UCSD-AML1 (cell line): ENCODE measurements at regions not wholly inside any gene's neighbourhood (a gene's known extent, or its start where the extent isn't known, plus 50 kb on each side); places are given as distances from the start of the nearest gene placed in this dataset.
"Not testable (repeated sequence)": the region's sequence is repeated elsewhere in the genome, so short reads cannot be mapped to it uniquely, and the experiment has no call there.

Source experiments
- DNase-seq: peaks from one replicate; lab custom pipeline; 2025; ENCODE audit not compliant: unreplicated experiment; lab: John Stamatoyannopoulos, UW

DNA sequence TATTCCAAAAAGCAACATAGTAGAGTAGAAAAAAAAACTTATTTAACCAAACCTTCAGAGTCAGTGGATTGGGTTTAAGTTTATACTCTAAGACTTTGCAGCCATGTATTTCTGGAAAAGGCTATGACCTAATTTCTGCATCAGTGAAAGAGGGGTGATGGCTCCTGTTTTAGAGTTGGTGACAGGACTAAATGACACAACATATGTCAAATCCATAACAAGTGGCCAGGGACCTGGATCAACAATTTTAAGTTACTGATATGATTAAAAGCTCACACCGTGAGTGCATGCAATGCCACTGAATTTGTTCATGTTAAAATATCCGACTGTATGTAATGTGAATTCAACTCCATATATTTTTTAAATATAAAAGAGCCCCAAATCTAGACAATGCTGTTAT lies 390.6 kb downstream of the TNS3 start:
- DNase-seq: no peak

- no peak for DNase-seq
Measured at GRCh38 chr7:47190462-47190861, 391.4 kb downstream of the TNS3 start.

DNA sequence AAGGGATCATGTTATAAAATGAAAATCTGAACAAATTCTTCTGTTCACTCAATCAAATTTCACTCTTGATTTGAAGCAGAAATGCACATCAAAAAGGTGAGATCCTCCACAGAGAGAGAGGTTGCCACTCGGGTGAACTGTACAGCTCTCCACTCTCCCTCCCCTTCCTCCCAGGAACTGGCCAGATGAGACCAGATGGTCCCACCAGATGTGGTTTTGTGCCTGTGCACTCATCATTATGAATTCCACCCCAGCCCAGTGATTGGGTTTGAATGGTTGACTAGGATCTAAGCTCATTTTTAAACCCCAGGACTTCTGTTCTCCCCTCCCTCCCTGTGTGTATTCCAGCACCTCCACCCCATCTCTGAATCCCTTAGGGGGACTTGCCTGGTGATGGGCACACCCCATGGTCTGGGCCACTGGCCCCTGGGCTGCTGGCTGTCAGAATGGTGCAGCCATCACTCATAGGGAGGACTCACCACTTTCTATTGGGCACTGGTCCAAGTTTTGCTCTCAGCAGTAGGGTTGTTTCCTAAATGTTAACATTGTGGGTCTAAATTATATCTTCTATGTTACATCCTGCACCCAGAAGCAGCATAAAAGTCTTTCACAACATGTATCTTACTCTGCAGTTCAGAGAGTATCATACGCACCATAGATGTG lies 393.1 kb downstream of the TNS3 start:
- no peak for DNase-seq

DNA sequence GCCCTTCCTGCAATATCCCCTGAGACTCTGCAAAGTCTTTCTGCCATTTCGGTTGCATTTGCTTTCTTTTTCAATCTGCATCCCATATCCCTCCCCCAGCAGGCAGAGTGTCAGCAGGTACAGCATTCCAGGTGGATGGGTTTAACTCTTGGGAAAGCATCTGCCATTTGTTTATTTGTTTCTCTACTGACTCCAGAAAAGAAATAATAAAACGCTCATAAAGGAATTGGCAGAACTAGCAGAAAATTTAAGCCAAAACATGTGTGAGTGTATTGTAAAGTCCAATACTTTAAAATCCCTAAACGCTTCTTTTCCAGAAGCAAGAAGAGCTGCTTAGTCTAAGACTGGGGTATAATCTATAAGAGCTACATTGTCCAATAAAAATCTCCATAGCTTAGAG lies 393.8 kb downstream of the TNS3 start:
- DNase-seq: no peak

DNA sequence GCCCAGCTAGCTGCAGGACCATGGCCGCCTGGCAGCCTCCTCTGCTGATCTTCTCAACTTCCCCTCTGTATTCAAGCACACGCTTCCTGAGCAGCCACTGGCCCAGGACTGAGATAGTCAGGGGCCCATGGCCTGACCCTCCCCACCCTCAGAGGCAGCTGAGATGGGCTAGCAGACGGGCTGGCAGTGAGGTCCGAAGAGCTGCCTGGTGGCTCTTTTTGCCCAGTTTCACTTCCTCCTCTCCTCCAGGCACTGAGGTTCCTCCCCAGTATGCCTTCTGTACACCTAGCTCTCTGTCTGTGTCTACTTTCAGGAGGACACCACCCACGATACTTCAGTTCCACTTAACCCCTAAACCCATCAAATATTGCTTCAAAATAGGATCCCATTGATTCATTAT lies 395.6 kb downstream of the TNS3 start:
- DNase-seq: peak; percentile 9

- DNase-seq: no peak
Measured at GRCh38 chr7:47185839-47186238, 396.1 kb downstream of the TNS3 start.

DNA sequence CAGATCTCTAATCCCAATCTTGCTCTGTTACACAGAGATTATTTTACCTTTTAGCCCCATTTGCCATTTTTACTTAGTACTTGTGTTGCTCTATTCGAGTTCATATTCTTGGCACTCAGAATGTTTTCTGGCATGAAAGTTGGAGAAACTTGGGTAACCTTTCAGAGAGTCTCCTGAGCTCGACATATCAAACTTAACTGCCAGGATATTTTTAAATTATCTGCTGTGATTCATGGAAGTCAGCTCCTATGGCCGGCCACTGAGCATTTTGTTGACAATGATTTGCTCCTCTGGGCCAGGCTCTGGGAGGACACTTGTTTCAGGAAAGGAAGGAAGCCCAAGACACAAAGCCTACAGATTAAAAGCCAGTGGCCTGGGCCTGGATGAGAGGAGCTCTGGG lies 396.7 kb downstream of the TNS3 start:
- no peak for DNase-seq

- DNase-seq: no peak
Measured at GRCh38 chr7:47183862-47184590, 397.9 kb downstream of the TNS3 start.

- no peak for DNase-seq
Measured at GRCh38 chr7:47181746-47182361, 400.1 kb downstream of the TNS3 start.

DNA sequence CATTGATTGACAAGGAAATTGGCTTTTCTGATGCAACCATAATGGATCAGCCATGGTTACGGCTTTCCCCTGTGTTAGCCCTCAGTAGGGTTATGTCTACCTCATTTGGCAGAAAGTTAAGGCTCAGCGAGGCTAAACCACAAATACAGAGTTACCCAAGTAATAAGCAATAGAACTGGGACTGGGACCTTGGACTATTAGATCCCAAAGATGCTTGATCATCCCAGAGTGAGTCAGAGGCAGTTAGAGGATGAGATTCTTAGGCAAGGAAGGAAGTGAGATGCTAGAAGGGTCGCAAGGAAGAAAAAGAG lies 401.4 kb downstream of the TNS3 start:
- DNase-seq: no peak

- DNase-seq: peak; percentile 8
Measured at GRCh38 chr7:47179812-47180515, 401.9 kb downstream of the TNS3 start.

DNA sequence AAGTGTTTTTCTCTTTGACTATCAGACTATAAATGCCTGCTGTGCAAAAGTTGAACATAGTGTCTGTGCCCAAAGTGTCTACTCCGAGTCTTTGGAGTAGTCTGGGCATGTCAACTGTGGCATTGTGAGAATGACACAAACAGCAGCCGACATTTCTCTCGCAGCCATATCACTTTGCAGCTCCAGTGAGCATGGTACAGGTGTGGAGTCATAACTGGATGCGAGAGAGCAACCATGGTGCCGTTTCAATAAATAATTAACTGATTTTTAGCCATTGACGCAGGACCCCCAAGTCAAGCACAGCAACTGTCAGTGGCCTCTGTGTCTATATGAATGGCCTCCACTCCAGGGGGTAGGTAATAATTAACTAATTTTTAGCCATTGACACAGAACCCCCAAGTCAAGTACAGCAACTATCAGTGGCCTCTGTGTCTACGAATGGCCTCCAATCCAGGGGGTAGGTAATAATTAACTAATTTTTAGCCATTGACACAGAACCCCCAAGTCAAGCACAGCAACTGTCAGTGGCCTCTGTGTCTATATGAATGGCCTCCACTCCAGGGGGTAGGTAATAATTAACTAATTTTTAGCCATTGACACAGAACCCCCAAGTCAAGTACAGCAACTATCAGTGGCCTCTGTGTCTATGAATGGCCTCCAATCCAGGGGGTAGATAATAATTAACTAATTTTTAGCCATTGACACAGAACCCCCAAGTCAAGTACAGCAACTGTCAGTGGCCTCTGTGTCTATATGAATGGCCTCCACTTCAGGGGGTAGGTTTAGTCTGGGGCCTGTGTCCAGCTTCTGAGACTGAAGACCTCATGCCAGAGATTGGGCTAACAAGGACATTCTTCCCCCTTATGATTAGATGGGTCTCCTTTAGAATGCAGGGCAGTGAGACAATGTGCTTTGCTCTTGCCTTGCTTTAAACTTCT lies 409.0 kb downstream of the TNS3 start:
- DNase-seq: not testable (repeated sequence)

GRCh38 chr7:47170516-47170915 lies 411.4 kb downstream of the TNS3 start:
- DNase-seq: no peak

DNA sequence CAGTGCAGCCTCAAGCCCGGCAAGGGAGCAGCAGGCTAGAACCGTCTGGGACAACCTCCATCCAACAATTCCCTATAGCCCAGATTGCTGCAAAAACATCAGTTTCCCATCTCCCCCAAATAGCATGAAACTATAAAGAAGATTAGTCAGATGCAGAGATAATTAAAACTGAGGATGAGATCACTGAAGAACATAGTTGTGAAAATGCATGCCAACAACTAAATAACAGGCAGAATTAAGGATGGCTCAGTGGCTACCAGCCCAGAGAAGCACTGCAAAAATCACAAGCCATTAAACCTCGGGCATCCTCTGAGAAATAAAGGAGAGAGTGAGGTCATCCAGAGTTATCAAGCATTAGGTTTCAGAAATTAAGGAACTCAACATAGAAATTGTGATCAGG lies 427.1 kb downstream of the TNS3 start:
- no peak for DNase-seq

DNA sequence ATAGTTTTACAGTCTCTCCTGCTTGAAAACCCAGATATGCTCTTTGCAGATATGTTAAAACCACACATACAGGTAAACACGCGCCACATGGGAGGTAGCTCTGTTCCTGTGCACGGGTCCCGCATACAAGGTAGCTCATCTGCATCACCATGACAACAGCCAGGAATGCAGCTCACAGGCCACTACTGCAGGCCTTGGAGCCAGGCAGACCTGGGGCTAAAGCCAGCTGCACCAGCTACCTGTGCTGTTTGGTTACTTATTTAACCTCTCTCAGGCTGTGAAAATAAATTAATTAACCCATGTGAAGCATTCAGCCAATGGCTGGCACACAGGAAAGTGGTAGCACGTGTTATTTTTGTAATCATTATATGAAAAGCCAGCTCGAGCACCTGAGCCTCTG lies 428.3 kb downstream of the TNS3 start:
- DNase-seq: no peak

GRCh38 chr7:47153058-47153457 lies 428.9 kb downstream of the TNS3 start:
- no peak for DNase-seq

DNA sequence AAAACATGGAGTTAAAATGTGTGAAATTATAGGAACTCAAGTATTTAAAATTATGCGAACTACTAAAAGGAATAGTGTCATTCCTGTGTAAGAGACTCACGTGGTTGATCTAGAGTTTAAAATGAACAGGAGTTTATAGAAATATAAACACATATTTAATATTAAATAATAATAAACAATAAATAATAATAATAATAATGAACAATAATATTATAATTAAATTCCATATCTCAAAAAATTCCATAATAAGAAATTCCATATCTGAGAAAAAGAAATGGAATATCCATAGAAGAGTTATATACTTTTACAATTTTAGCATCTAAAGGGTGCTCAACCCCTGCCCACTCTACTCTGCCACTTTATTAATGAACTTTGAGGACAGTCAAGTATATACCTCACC lies 429.6 kb downstream of the TNS3 start:
- DNase-seq: no peak

- no peak for DNase-seq
Measured at GRCh38 chr7:47150497-47151260, 431.2 kb downstream of the TNS3 start.

GRCh38 chr7:47149971-47150370 lies 431.9 kb downstream of the TNS3 start:
- no peak for DNase-seq

DNA sequence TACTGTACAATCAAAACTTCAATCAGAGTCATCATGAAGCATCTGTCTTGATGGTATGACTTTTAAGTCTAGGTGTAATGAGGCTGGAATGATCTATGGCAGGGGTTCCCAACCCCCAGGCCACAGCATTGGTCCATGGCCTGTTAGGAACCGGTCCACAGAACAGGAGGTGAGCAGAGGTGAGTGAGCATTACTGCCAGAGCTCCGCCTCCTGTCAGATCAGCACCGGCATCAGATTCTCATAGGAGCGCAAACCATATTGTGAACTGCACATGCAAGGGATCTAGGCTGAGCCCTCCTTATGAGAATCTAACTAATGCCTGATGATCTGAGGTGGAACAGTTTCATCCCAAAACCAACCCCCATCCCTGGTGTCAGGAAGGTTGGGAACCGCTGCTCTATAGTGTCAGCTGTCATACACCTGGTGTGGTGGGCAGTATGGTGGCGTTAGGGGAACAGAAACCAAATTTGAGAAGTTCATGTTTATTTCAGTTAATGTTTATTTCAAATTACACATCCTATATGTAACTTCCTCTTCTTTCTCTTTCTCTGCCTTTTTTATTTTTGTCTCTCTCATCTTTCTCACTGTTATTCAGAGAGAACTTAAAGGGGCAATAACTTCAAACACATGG lies 432.6 kb downstream of the TNS3 start:
- DNase-seq: no peak
